SKM-1 (cell line): ENCODE measurements at regions not wholly inside any gene's neighbourhood (a gene's known extent, or its start where the extent isn't known, plus 50 kb on each side); places are given as distances from the start of the nearest gene placed in this dataset.
A peak's percentile ranks its signal among the peaks of the same experiment; 100 is the strongest.
"Not testable (repeated sequence)": the region's sequence is repeated elsewhere in the genome, so short reads cannot be mapped to it uniquely, and the experiment has no call there.

Experiments
- DNase-seq: peaks from one replicate; lab custom pipeline; 2025; ENCODE audit not compliant: unreplicated experiment; lab: John Stamatoyannopoulos, UW

DNA sequence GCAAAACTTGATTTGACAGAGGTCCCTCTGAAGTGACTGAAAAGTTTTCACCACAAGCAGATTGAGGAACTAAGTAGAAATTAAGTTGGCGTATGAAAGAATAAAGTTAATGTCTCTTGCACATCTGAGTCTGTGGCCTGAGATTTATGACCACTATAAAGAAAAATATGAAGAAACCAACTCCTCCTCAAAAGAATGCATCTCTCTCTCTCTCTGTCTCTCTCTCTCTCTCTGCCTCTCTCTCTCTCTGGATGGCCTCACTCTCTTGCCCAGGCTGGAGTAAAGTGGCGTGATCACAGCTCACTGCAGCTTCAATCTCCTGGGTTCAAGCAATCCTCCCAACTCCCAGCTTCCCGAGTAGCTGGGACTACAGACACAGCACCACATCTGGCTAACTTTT, 55.2 kb downstream of the RPL22L1 start:
- no peak for DNase-seq

DNA sequence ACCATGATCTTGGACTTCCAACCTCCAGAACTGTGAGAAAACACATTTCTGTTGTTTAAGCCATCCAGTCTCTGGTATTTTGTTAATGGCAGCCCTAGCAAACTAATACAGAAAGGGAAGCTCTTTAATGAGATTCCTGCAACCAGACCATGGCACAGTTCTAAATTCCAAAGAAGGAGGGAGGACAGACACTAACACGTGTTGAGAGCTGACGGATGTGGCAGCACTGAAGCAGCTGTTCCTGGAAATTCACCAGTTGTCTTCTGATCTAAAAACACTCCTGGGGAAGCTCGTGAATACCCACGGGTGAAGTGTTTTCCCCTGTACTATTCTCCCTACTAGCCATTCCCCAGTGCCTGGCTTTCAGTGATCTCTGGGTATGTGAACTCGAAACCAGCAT, 56.7 kb downstream of the RPL22L1 start:
- no peak for DNase-seq

- DNase-seq, result peak; percentile 66
Measured at GRCh38 chr3:170811928-170812591, 57.9 kb downstream of the RPL22L1 start.

GRCh38 chr3:170811515-170811914, 58.5 kb downstream of the RPL22L1 start:
- DNase-seq, result no peak

GRCh38 chr3:170809975-170810357, 60.0 kb downstream of the RPL22L1 start:
- no peak for DNase-seq

- peak; percentile 12 for DNase-seq
Measured at GRCh38 chr3:170809007-170809974, 60.7 kb downstream of the RPL22L1 start.

DNA sequence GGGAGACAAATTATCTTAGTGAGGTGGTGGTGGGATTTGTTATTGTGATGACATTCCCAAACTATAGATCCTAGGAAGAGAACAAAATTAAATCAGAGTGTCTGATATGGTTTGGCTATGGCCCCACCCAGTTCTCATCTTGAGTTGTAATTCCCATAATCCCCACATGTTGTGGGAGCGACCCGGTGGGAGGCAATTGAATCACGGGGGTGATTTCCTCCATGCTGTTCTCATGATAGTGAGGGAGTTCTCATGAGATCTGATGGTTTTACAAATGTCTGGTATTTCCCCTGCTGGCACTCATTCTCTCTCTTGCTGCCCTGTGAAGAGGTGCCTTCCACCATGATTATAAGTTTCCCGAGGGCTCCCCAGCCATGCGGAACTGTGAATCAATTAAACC, 62.0 kb downstream of the RPL22L1 start:
- DNase-seq, result no peak

- no peak for DNase-seq
Measured at GRCh38 chr3:170806676-170807075, 63.3 kb downstream of the RPL22L1 start.

GRCh38 chr3:170806141-170806540, 63.9 kb downstream of the RPL22L1 start:
- DNase-seq, result no peak

GRCh38 chr3:170805296-170805695, 64.7 kb downstream of the RPL22L1 start:
- not testable (repeated sequence) for DNase-seq

GRCh38 chr3:170804634-170805033, 65.4 kb downstream of the RPL22L1 start:
- DNase-seq, result not testable (repeated sequence)

DNA sequence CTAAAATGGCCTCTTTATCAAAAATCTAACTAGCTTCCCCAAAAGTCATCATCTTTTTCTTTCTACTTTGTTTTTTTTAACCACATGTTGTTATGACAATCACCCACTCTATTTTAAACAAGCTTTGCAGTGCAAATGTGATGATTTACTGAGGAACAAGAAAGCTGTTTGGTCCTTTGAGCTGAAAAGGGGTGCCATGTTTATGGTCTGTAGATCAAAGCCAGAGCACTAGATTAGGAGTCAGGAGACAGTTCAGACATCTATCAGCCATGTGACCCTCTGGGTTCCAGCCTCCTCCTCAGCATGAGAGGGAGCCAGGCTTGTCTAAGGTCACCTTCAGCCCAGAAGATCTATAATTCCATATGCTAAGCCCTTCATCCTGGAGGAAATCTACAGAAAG, 65.9 kb downstream of the RPL22L1 start:
- no peak for DNase-seq

GRCh38 chr3:170802164-170803151, 67.5 kb downstream of the RPL22L1 start:
- DNase-seq, result no peak

- DNase-seq, result no peak
Measured at GRCh38 chr3:170801597-170801996, 68.4 kb downstream of the RPL22L1 start.

DNA sequence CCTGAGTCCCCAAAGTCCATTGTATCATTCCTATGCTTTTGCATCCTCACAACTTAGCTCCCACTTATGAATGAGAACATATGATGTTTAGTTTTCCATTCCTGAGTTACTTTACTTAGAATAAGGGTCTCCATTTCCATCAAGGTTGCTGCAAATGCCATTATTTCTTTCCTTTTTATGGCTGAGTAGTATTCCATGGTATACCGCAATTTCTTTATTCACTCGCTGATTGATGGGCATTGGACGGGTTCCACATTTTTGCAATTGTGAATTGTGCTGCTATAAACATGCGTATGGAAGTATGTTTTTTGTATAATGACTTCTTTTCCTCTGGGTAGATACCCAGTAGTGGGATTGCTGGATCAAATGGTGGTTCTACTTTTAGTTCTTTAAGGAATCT, 69.7 kb downstream of the RPL22L1 start:
- not testable (repeated sequence) for DNase-seq

DNA sequence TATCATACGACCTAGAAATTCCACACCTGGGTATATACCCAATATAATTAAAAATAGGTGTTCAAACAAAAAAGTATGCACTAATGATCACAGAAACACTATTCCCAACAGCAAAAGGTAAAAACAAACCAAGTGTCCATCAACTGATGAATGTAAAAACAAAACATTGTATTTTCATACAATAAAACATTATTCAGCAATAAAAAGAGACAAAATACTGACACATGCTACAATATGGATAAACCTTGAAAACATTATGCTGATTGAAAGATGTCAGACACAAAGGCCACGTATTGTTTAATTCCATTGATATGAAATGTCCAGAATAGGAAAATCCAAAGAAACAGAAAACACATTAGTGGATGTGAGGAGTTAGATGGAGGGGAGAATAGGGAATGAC, 71.0 kb downstream of the RPL22L1 start:
- no peak for DNase-seq

- no peak for DNase-seq
Measured at GRCh38 chr3:170797685-170798084, 72.3 kb downstream of the RPL22L1 start.

GRCh38 chr3:170792471-170792870, 77.5 kb downstream of the RPL22L1 start:
- DNase-seq, result no peak

GRCh38 chr3:170790647-170791046, 79.3 kb downstream of the RPL22L1 start:
- DNase-seq, result no peak

- no peak for DNase-seq
Measured at GRCh38 chr3:170787464-170787863, 82.5 kb downstream of the RPL22L1 start.

- no peak for DNase-seq
Measured at GRCh38 chr3:170785454-170785853, 84.5 kb downstream of the RPL22L1 start.
